ENCODE measurements at regions not wholly inside any gene's neighbourhood (a gene's known extent, or its start where the extent isn't known, plus 50 kb on each side); places are given as distances from the start of the nearest gene placed in this dataset.

- Histone ChIP-seq H3K36me3 (ENCODE audit: control insufficient read depth in 2 of 2, insufficient read depth in 2 of 2, low read length in 2 of 2) (no peaks in the 10 kb centered on the region), H3K4me3 (ENCODE audit: low read length in 2 of 2) (peak overlapping the region in 1 of 2 donors; percentile 64), H3K9ac (ENCODE audit: low read length in 2 of 2) (peak overlapping the region; percentile 52 to 60), H3K9me3 (ENCODE audit: control insufficient read depth in 2 of 2, low read length in 2 of 2) (no peaks in the 10 kb centered on the region), H3K27me3 (ENCODE audit: control insufficient read depth in 1 of 2, insufficient read depth in 2 of 2, low read length in 2 of 2) (no peaks in the 10 kb centered on the region), H3K27ac (ENCODE audit: low read length) (peak overlapping the region; percentile 82), H3K4me1 (ENCODE audit: control insufficient read depth, insufficient read depth, low read length) (peaks cover 28% of the 10 kb centered on the region)
Observed at GRCh38 chr9:95772320-95773052, 103.0 kb upstream of the ERCC6L2 start.

DNA sequence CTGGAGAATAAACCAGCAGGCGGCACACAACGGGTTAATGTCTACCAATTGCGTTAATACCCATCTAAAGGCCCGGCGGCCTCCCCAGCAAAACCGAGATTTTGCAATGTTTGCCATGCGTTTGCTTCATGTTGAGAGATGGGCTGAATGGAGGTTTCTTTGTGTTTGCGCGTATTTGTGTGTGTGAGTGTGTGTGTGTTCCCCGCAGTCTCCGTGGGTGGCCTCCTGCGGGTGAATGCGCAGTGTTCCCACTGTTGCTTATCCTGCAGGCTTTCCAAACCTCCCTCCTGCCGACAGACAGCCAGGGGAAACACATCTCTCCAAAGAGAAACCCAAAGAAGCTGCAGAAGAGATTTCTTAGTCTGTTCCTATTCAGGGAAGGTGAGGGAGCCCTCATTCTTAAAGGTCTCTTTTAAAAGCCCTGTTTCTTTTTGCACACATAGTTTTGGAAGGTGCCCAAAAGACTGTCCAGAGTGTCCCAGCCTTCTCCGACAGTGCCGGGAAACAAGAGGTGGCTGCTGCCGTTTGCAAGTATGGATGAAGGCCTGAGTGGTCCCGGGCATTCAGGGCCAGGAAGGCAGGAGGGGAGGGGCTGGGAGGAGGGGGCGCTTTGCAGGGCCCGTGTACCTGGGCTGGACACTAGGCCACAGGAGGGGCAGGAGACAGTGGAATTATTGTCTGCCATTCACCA is 103.8 kb upstream of the ERCC6L2 start:
- no peaks in the 10 kb centered on the region for H3K9me3 ChIP-seq (ENCODE audit: control insufficient read depth in 2 of 2, low read length in 2 of 2)
- H3K4me1 ChIP-seq (ENCODE audit: control insufficient read depth, insufficient read depth, low read length) = peaks cover 28% of the 10 kb centered on the region
- H3K4me3 ChIP-seq (ENCODE audit: low read length in 2 of 2) = peak overlapping the region; percentile 38 to 64
- H3K27me3 ChIP-seq (ENCODE audit: control insufficient read depth in 1 of 2, insufficient read depth in 2 of 2, low read length in 2 of 2) = no peaks in the 10 kb centered on the region
- H3K27ac ChIP-seq (ENCODE audit: low read length) = peak overlapping the region; percentile 82
- peak overlapping the region; percentile 51 to 52 for H3K9ac ChIP-seq (ENCODE audit: low read length in 2 of 2)
- H3K36me3 ChIP-seq (ENCODE audit: control insufficient read depth in 2 of 2, insufficient read depth in 2 of 2, low read length in 2 of 2) = no peaks in the 10 kb centered on the region

DNA sequence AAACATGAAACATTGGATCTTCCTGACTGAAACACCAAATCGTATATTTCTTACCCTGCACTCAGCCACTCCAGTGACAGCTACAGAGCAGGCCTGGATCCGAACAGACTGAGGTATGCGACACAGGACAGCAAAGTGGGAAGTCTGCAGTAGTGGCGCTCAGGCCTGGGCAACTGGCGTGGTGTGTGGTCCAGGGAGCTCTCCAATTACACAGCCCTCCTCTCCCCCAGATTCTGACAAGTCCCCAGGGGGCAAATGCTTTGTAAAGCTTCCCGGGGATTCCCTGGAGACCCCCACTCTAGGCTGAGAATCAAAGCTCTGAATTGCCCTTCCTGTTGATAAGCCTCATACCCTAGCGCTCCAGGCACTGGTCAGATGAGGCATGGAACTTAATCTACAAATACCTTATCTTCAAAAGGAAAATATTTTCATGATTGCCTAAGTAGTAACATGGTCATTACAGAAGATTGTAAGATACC is 104.8 kb upstream of the ERCC6L2 start:
- Histone ChIP-seq H3K4me3 (ENCODE audit: low read length in 2 of 2) (no peak overlapping the region), H3K27me3 (ENCODE audit: control insufficient read depth in 1 of 2, insufficient read depth in 2 of 2, low read length in 2 of 2) (no peaks in the 10 kb centered on the region), H3K27ac (ENCODE audit: low read length) (peak overlapping the region; percentile 82)

DNA sequence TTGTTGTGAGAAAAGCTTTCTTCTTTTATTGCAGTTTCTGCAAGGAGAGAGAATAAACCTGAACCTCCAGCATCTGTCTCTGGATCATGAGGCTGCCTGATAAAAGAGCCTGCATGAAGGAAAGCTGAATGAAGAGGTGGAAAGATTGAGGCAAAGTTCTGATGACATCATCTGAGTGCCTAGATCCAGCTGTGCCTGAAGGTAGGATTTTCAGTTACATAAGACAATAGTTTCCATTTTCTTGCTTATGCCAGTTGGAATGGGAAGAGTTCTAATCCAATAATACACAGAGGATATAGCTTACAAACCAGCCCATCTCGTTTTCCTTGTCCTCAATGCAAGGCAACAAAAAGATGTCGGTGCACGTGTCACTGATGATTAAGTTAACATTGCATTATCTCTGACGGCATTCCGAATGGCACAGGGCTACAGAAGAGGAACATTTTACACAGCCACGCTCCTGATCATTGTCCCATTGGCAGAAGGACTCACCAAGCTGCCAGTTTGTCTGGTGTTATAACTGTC is 105.5 kb upstream of the ERCC6L2 start:
- Histone ChIP-seq H3K27me3 (ENCODE audit: control insufficient read depth in 1 of 2, insufficient read depth in 2 of 2, low read length in 2 of 2) (no peaks in the 10 kb centered on the region), H3K9ac (ENCODE audit: low read length in 2 of 2) (peak overlapping the region in 1 of 2 donors; percentile 29), H3K27ac (ENCODE audit: low read length) (no peak overlapping the region), H3K36me3 (ENCODE audit: control insufficient read depth in 2 of 2, insufficient read depth in 2 of 2, low read length in 2 of 2) (no peaks in the 10 kb centered on the region), H3K4me1 (ENCODE audit: control insufficient read depth, insufficient read depth, low read length) (peaks cover 28% of the 10 kb centered on the region), H3K4me3 (ENCODE audit: low read length in 2 of 2) (no peak overlapping the region), H3K9me3 (ENCODE audit: control insufficient read depth in 2 of 2, low read length in 2 of 2) (no peaks in the 10 kb centered on the region)

More for the DNA sequence above, 104.8 kb upstream of the ERCC6L2 start:
- no peak overlapping the region for H3K9ac ChIP-seq (ENCODE audit: low read length in 2 of 2)
- no peaks in the 10 kb centered on the region for H3K36me3 ChIP-seq (ENCODE audit: control insufficient read depth in 2 of 2, insufficient read depth in 2 of 2, low read length in 2 of 2)
- H3K9me3 ChIP-seq (ENCODE audit: control insufficient read depth in 2 of 2, low read length in 2 of 2) = no peaks in the 10 kb centered on the region
- peaks cover 28% of the 10 kb centered on the region for H3K4me1 ChIP-seq (ENCODE audit: control insufficient read depth, insufficient read depth, low read length)

- Histone ChIP-seq H3K9ac (ENCODE audit: low read length in 2 of 2) (no peak overlapping the region), H3K27ac (ENCODE audit: low read length) (no peak overlapping the region), H3K27me3 (ENCODE audit: control insufficient read depth in 1 of 2, insufficient read depth in 2 of 2, low read length in 2 of 2) (no peaks in the 10 kb centered on the region), H3K4me1 (ENCODE audit: control insufficient read depth, insufficient read depth, low read length) (peaks cover 29% of the 10 kb centered on the region), H3K4me3 (ENCODE audit: low read length in 2 of 2) (no peak overlapping the region), H3K9me3 (ENCODE audit: control insufficient read depth in 2 of 2, low read length in 2 of 2) (no peaks in the 10 kb centered on the region), H3K36me3 (ENCODE audit: control insufficient read depth in 2 of 2, insufficient read depth in 2 of 2, low read length in 2 of 2) (no peaks in the 10 kb centered on the region)
Observed at GRCh38 chr9:95769473-95769872, 106.0 kb upstream of the ERCC6L2 start.

DNA sequence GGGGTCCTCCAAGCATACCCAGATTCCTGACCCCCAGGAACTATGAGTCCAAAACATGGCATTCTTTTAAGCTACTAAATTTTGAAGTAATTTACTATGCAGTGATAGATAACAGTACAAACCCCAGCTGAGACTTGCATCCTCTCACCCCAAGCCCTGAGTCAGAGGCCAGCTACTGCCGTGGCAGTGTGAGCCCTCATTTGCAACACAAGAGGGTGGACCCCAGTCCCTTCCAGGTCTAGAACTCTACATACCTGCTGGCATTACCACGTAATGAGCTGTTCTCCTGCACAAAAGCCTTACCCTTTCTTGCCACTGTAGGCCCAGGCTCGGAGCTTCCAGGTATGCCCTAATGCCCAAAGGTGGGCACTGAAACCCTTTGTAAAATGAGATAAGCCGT is 108.6 kb upstream of the ERCC6L2 start:
- Histone ChIP-seq H3K4me3 (ENCODE audit: low read length in 2 of 2) (no peak overlapping the region), H3K27me3 (ENCODE audit: control insufficient read depth in 1 of 2, insufficient read depth in 2 of 2, low read length in 2 of 2) (no peaks in the 10 kb centered on the region), H3K36me3 (ENCODE audit: control insufficient read depth in 2 of 2, insufficient read depth in 2 of 2, low read length in 2 of 2) (no peaks in the 10 kb centered on the region), H3K9me3 (ENCODE audit: control insufficient read depth in 2 of 2, low read length in 2 of 2) (no peaks in the 10 kb centered on the region), H3K9ac (ENCODE audit: low read length in 2 of 2) (no peak overlapping the region), H3K4me1 (ENCODE audit: control insufficient read depth, insufficient read depth, low read length) (peaks cover 27% of the 10 kb centered on the region), H3K27ac (ENCODE audit: low read length) (no peak overlapping the region)

DNA sequence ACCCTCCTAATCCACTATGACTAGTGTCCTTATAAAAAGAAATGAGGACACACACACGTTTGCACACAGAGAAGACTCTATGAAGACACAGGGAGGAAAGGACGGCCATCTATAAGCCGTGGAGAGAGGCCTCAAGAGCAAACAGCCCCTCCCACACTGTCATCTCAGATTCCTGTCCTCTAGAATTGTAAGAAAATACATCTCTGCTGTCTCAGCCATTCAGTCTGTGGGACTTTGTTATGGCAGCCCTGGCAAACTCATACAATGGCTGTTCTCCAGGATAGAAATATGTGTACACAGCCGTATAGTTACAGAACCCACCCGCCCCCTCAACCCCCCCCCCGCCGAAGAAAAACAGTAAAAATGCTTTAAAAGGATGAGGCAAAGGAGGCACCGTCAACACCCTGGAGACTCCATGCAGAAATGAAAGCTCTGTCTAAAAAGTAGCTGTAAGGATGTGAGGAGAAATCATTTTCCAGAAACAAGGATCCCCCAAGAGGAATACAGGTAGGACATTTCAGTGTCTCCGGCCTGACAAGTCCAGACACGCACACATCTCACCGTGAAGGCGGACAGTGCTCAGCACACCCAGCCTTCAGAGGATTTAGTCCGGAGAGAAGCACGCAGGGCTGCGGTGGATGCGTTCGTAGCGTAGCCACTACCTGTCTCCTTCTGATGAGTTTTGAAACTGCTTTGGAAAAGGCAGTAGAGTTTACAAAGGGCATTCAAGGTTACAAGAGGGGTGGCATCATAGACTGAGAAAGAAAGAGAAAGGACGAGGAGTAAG is 110.8 kb upstream of the ERCC6L2 start:
- H3K27me3 ChIP-seq (ENCODE audit: control insufficient read depth in 1 of 2, insufficient read depth in 2 of 2, low read length in 2 of 2) = no peaks in the 10 kb centered on the region
- H3K36me3 ChIP-seq (ENCODE audit: control insufficient read depth in 2 of 2, insufficient read depth in 2 of 2, low read length in 2 of 2) = no peaks in the 10 kb centered on the region
- H3K4me1 ChIP-seq (ENCODE audit: control insufficient read depth, insufficient read depth, low read length) = peaks cover 17% of the 10 kb centered on the region
- H3K9ac ChIP-seq (ENCODE audit: low read length in 2 of 2) = peak overlapping the region in 1 of 2 donors; percentile 58
- no peaks in the 10 kb centered on the region for H3K9me3 ChIP-seq (ENCODE audit: control insufficient read depth in 2 of 2, low read length in 2 of 2)
- peak overlapping the region; percentile 29 to 72 for H3K4me3 ChIP-seq (ENCODE audit: low read length in 2 of 2)
- no peak overlapping the region for H3K27ac ChIP-seq (ENCODE audit: low read length)

DNA sequence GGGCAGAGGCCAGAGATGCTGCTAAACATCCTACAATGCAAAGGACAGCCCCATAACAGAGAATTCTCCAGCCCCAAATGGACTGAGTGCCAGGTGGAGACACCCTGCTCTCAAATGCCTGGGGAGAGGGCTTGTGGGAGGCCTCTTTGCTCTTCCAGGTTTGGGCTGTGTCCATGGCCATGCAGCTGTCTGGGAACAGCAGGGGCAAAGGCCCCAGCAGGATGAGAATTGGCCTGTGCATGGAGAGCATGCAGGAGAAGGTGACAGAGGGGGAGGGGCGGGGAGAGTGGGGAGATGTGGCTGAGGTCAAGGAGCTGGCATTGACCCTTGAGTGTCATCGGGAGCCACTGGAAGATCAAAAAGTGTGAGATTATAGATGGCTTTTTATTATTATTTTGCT is 111.5 kb upstream of the ERCC6L2 start:
- H3K4me1 ChIP-seq (ENCODE audit: control insufficient read depth, insufficient read depth, low read length) = peaks cover 17% of the 10 kb centered on the region
- no peak overlapping the region for H3K9ac ChIP-seq (ENCODE audit: low read length in 2 of 2)
- H3K36me3 ChIP-seq (ENCODE audit: control insufficient read depth in 2 of 2, insufficient read depth in 2 of 2, low read length in 2 of 2) = no peaks in the 10 kb centered on the region
- no peak overlapping the region for H3K27ac ChIP-seq (ENCODE audit: low read length)
- H3K27me3 ChIP-seq (ENCODE audit: control insufficient read depth in 1 of 2, insufficient read depth in 2 of 2, low read length in 2 of 2) = no peaks in the 10 kb centered on the region
- no peak overlapping the region for H3K4me3 ChIP-seq (ENCODE audit: low read length in 2 of 2)
- no peaks in the 10 kb centered on the region for H3K9me3 ChIP-seq (ENCODE audit: control insufficient read depth in 2 of 2, low read length in 2 of 2)

DNA sequence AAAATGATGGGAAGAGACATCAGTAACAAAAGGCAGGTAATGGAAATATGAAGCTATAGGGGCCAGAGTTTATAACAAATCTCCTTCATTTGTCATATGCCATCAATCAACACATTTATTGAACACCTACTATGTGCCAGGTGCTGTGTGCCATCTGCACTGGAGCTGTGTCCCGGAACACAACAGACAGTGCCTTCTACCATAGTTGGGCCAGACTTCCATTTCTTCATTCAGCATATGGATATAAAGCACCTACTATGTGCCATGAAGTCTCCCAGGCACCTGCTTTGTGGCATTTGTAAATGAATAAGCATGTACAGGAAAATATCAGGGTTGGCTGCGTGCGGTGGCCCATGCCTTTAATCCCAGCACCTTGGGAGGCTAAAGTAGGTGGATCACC is 112.5 kb upstream of the ERCC6L2 start:
- Histone ChIP-seq H3K4me1 (ENCODE audit: control insufficient read depth, insufficient read depth, low read length) (peaks cover 17% of the 10 kb centered on the region), H3K27me3 (ENCODE audit: control insufficient read depth in 1 of 2, insufficient read depth in 2 of 2, low read length in 2 of 2) (no peaks in the 10 kb centered on the region), H3K9me3 (ENCODE audit: control insufficient read depth in 2 of 2, low read length in 2 of 2) (no peaks in the 10 kb centered on the region), H3K4me3 (ENCODE audit: low read length in 2 of 2) (no peak overlapping the region), H3K36me3 (ENCODE audit: control insufficient read depth in 2 of 2, insufficient read depth in 2 of 2, low read length in 2 of 2) (no peaks in the 10 kb centered on the region), H3K9ac (ENCODE audit: low read length in 2 of 2) (no peak overlapping the region), H3K27ac (ENCODE audit: low read length) (no peak overlapping the region)

DNA sequence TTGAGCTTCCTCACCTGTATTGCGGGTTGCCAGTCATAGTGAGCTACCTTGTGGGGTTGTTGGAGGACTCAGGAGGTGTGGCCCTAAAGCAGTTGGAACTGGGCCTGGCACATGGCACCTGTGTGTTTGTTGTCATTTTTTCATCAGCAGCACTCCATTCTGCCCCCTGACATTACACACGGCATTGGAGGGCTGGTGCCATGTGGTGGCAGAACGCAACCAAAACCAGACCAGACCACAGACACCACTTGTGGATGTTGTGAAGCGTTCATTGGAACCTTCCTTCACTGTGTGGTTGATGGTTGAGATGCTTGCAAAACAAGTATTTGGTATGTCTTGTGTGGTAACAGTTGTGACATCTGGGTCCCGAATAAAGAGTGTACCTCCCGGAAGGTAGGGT is 113.2 kb upstream of the ERCC6L2 start:
- Histone ChIP-seq H3K27ac (ENCODE audit: low read length) (no peak overlapping the region), H3K4me1 (ENCODE audit: control insufficient read depth, insufficient read depth, low read length) (peaks cover 20% of the 10 kb centered on the region), H3K9ac (ENCODE audit: low read length in 2 of 2) (no peak overlapping the region), H3K36me3 (ENCODE audit: control insufficient read depth in 2 of 2, insufficient read depth in 2 of 2, low read length in 2 of 2) (no peaks in the 10 kb centered on the region), H3K9me3 (ENCODE audit: control insufficient read depth in 2 of 2, low read length in 2 of 2) (no peaks in the 10 kb centered on the region), H3K27me3 (ENCODE audit: control insufficient read depth in 1 of 2, insufficient read depth in 2 of 2, low read length in 2 of 2) (no peaks in the 10 kb centered on the region), H3K4me3 (ENCODE audit: low read length in 2 of 2) (no peak overlapping the region)

Measured in stomach smooth muscle (tissue), 2 donors.